Chondrocyte (in vitro differentiated cells): ENCODE measurements at regions not wholly inside any gene's neighbourhood (a gene's known extent, or its start where the extent isn't known, plus 50 kb on each side); places are given as distances from the start of the nearest gene placed in this dataset.

Experiments used
- DNase-seq: peaks from one replicate; pipeline ENCODE4 v3.0.0; 2021; ENCODE audit warnings: mixed read lengths, low spot score
- H3K27ac Mint-ChIP-seq: one replicate; pipeline ENCODE4 v1.8.0; 2021; ENCODE audit warnings: mild to moderate bottlenecking, moderate library complexity, mixed read lengths; ENCODE audit not compliant: unreplicated experiment
- H3K27me3 Mint-ChIP-seq: 2 replicates; pipeline ENCODE4 v1.8.0; 2021; ENCODE audit warnings: low read depth, mixed read lengths
- H3K36me3 Mint-ChIP-seq: 2 replicates; pipeline ENCODE4 v1.8.0; 2021; ENCODE audit warnings: low read depth, mixed read lengths
- H3K4me1 Mint-ChIP-seq: 2 replicates; pipeline ENCODE4 v1.8.0; 2021; ENCODE audit warnings: low read depth, mild to moderate bottlenecking, mixed read lengths
- H3K4me3 Mint-ChIP-seq: one replicate; pipeline ENCODE4 v1.8.0; 2021; ENCODE audit warnings: mild to moderate bottlenecking, moderate library complexity, mixed read lengths; ENCODE audit not compliant: unreplicated experiment
- H3K9me3 Mint-ChIP-seq: 2 replicates; pipeline ENCODE4 v1.8.0; 2021; ENCODE audit warnings: low read depth, mixed read lengths
- TF ChIP-seq, protein P1 (sequence below): fragments of 200-600 bp; sonication (generic); IDR thresholded peaks from 2 replicates; pipeline ENCODE4 v1.5.0; 2021; ENCODE audit warnings: antibody characterized with exemption, mild to moderate bottlenecking, moderate library complexity

DNA sequence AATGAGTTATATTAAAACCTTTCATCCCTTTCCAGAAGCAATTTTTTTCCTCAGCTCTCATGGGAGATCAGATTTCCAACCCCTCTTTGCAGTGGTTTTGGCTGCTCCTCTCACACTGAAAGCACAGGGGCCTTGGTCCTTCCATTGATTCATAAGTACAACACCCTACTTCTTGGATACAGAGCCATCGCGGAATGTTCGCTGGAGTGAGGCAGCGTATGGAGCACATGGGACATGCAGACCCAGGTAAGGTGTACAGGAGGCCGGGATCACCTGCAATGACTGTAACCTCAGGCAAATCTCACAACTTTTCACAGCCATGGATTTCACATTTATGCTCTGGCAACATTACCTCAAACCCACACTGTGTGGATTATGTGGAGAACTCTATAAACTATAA, 75.2 kb upstream of the HEY2 start:
- Mint-ChIP-seq H3K27ac (no peak overlapping the region), H3K4me3 (no peak overlapping the region), H3K36me3 (no peaks in the 10 kb centered on the region), H3K9me3 (no peaks in the 10 kb centered on the region), H3K27me3 (no peaks in the 10 kb centered on the region), H3K4me1 (peaks cover 49% of the 10 kb centered on the region)
- DNase-seq = no peak
- TF ChIP-seq, protein P1, sequence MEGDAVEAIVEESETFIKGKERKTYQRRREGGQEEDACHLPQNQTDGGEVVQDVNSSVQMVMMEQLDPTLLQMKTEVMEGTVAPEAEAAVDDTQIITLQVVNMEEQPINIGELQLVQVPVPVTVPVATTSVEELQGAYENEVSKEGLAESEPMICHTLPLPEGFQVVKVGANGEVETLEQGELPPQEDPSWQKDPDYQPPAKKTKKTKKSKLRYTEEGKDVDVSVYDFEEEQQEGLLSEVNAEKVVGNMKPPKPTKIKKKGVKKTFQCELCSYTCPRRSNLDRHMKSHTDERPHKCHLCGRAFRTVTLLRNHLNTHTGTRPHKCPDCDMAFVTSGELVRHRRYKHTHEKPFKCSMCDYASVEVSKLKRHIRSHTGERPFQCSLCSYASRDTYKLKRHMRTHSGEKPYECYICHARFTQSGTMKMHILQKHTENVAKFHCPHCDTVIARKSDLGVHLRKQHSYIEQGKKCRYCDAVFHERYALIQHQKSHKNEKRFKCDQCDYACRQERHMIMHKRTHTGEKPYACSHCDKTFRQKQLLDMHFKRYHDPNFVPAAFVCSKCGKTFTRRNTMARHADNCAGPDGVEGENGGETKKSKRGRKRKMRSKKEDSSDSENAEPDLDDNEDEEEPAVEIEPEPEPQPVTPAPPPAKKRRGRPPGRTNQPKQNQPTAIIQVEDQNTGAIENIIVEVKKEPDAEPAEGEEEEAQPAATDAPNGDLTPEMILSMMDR = no peak

DNA sequence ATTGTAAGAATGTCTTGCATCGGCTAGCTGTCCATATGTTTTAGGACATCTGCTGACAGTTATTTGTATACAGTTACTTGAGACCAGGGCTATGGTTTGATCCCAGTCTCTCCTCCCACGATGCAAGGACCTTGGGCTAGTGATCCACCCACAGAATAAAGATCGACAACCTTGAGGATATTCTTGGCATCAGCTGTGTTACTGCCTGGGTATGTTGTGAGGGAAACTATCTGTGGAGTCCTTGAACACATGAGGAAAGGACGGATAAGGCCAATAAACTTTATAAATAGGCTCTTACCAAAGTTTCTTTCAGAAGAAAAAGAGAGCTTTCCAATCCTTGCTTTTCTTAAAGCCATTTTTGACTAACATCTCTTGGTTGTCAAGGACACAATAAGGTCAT, 70.8 kb upstream of the HEY2 start:
- TF ChIP-seq, protein P1 = no peak
- Mint-ChIP-seq H3K36me3 (peaks cover 2% of the 10 kb centered on the region), H3K9me3 (peaks cover 15% of the 10 kb centered on the region), H3K4me1 (peaks cover 41% of the 10 kb centered on the region), H3K4me3 (no peak overlapping the region), H3K27ac (no peak overlapping the region), H3K27me3 (no peaks in the 10 kb centered on the region)
- DNase-seq = no peak

DNA sequence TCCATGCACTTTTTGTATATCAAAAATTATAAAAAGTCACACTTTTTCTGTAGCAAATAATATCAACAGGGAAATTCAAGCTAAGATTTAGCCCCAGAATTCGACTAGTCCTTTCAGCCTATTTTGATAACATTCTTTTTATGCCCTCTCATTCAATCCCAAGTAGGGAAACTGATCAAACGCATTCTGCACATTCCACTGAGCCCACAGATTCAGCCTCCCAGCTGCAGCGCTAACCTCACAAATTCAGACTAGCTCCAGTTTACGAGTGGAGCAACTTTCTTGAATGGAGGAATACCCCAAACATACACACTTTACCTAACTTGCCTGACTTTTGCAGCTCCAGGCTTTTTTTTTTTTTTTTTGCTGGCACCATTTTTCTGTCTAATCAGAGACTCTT, 70.3 kb upstream of the HEY2 start:
- TF ChIP-seq, protein P1 = no peak
- Mint-ChIP-seq H3K27me3 (no peaks in the 10 kb centered on the region), H3K9me3 (peaks cover 20% of the 10 kb centered on the region), H3K4me3 (no peak overlapping the region), H3K27ac (peak overlapping the region; percentile 29), H3K36me3 (peaks cover 5% of the 10 kb centered on the region), H3K4me1 (peaks cover 36% of the 10 kb centered on the region)
- DNase-seq = no peak

DNA sequence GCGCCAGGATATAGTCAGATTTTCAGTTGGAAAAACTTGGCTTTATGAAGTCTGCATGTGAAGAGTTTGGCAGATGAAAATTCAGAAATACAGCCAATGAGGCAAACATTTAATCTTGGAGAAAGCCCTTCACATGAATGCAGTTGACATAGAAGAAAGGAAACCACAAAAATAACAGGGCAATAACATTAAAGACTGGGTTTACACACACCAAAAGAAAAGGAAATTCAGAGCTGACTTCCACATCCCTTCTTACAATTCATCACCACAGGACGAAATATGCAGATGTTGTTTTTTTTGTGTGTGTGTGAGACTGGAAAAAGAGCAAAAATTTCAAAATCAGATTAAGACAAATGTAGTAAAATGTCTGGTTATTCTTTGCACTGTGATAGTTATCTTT, 69.8 kb upstream of the HEY2 start:
- H3K9me3 Mint-ChIP-seq = peaks cover 24% of the 10 kb centered on the region
- no peak for DNase-seq
- TF ChIP-seq, protein P1 = no peak
- peaks cover 5% of the 10 kb centered on the region for H3K36me3 Mint-ChIP-seq
- no peak overlapping the region for H3K4me3 Mint-ChIP-seq
- no peaks in the 10 kb centered on the region for H3K27me3 Mint-ChIP-seq
- peaks cover 32% of the 10 kb centered on the region for H3K4me1 Mint-ChIP-seq
- H3K27ac Mint-ChIP-seq = no peak overlapping the region

DNA sequence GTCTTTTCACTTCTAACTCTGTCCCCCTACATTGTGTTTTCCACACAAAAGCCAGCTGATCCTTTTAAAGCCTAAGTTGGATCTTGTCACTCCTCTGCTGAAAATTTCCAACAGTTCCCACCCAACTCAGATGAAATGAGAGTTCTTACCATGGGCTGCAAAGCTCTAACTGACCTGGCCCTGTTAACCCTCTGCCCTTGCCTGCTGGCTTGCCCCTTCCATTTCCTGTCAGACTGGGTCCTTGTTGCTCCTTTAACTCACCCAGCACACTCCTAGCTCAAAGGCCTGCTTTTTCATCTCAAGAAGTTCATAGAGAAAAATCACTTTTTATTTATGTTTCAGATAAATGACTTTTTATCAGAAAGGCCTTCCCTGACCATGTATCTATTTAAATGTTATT, 66.5 kb upstream of the HEY2 start:
- TF ChIP-seq, protein P1 = no peak
- no peak overlapping the region for H3K4me3 Mint-ChIP-seq
- peaks cover 20% of the 10 kb centered on the region for H3K4me1 Mint-ChIP-seq
- H3K27me3 Mint-ChIP-seq = no peaks in the 10 kb centered on the region
- H3K36me3 Mint-ChIP-seq = peaks cover 7% of the 10 kb centered on the region
- peaks cover 33% of the 10 kb centered on the region for H3K9me3 Mint-ChIP-seq
- no peak for DNase-seq
- H3K27ac Mint-ChIP-seq = peak overlapping the region; percentile 22
